CD14-positive monocyte (primary cell): ENCODE measurements at regions not wholly inside any gene's neighbourhood (a gene's known extent, or its start where the extent isn't known, plus 50 kb on each side); places are given as distances from the start of the nearest gene placed in this dataset.
A peak's percentile ranks its signal among the peaks of the same experiment; 100 is the strongest.

Source experiments
- DNase-seq, 3 donors: peaks; one replicate each; pipeline ENCODE4 v3.0.0-alpha.2; 2011 to 2022
- H2AFZ ChIP-seq: 2 replicates; pipeline ENCODE4 v1.6.0; 2012; ENCODE audit warnings: mild to moderate bottlenecking, low read depth, low read length, inconsistent platforms; ENCODE audit not compliant: insufficient read depth, poor library complexity, severe bottlenecking
- H3K27ac ChIP-seq, 2 donors: 1 replicate in 1 of 2; 2 replicates in 1 of 2; pipeline ENCODE4 v1.5.1; 2012 to 2013; ENCODE audit warnings: low read length in 2 of 2, control low read depth in 1 of 2, inconsistent platforms in 1 of 2, low read depth in 1 of 2, mild to moderate bottlenecking in 1 of 2
- H3K27me3 ChIP-seq, 2 donors: one replicate each; pipeline versions ENCODE4 v1.6.0 to v1.6.1; 2011 to 2013; ENCODE audit warnings: low read length in 2 of 2; ENCODE audit not compliant: control insufficient read depth in 2 of 2, insufficient read depth in 2 of 2
- H3K36me3 ChIP-seq, 2 donors: replicated peaks in 1 of 2; 1 replicate in 1 of 2; 2 replicates in 1 of 2; pipeline versions ENCODE4 v1.5.1 to v1.6.1; 2012 to 2013; ENCODE audit warnings: low read length in 2 of 2, control low read depth in 1 of 2, inconsistent platforms in 1 of 2, mild to moderate bottlenecking in 1 of 2; ENCODE audit not compliant: insufficient read depth in 2 of 2, control insufficient read depth in 1 of 2
- H3K4me1 ChIP-seq, 2 donors: 1 replicate in 1 of 2; 2 replicates in 1 of 2; pipeline versions ENCODE4 v1.5.1 to v1.6.1; 2012 to 2013; ENCODE audit warnings: low read length in 2 of 2, control low read depth in 1 of 2, inconsistent platforms in 1 of 2, mild to moderate bottlenecking in 1 of 2, moderate library complexity in 1 of 2; ENCODE audit not compliant: insufficient read depth in 2 of 2, control insufficient read depth in 1 of 2
- H3K4me2 ChIP-seq: replicated peaks from 2 replicates; pipeline ENCODE3; 2012; ENCODE audit warnings: low read length, moderate library complexity, mild to moderate bottlenecking; ENCODE audit not compliant: poor library complexity, severe bottlenecking; ENCODE audit errors: extremely low read depth
- H3K4me3 ChIP-seq, 3 experiments: fragments of 200-600 bp in 1 of 3; sonication (generic) in 1 of 3; replicated peaks in 1 of 3; 1 replicate in 2 of 3; 2 replicates in 1 of 3; pipeline ENCODE4 v1.5.1; 2011 to 2013; ENCODE audit warnings: low read length in 3 of 3, mild to moderate bottlenecking in 3 of 3, control low read depth in 2 of 3, low read depth in 2 of 3, inconsistent platforms in 1 of 3, moderate library complexity in 1 of 3
- H3K79me2 ChIP-seq: 2 replicates; pipeline ENCODE4 v1.6.0; 2012; ENCODE audit warnings: mild to moderate bottlenecking, control low read depth, inconsistent platforms, low read length, moderate library complexity; ENCODE audit not compliant: insufficient read depth
- H3K9ac ChIP-seq: 2 replicates; pipeline ENCODE4 v1.6.0; 2017; ENCODE audit warnings: low read length, mild to moderate bottlenecking; ENCODE audit not compliant: insufficient read depth, poor library complexity, severe bottlenecking
- H3K9me3 ChIP-seq, 2 donors: replicated peaks in 1 of 2; 1 replicate in 1 of 2; 2 replicates in 1 of 2; pipeline versions ENCODE4 v1.5.1 to v1.6.1; 2012 to 2013; ENCODE audit warnings: low read length in 2 of 2, control low read depth in 1 of 2; ENCODE audit not compliant: control insufficient read depth in 1 of 2, insufficient read depth in 1 of 2
- H4K20me1 ChIP-seq: 2 replicates; pipeline ENCODE4 v1.6.0; 2012; ENCODE audit warnings: mild to moderate bottlenecking, low read length, control low read depth, moderate library complexity; ENCODE audit not compliant: insufficient read depth
- H3K27ac Mint-ChIP-seq, 7 donors: one replicate each; pipeline ENCODE4 v1.8.0; 2020; ENCODE audit warnings: mild to moderate bottlenecking in 7 of 7, mixed read lengths in 7 of 7, moderate library complexity in 6 of 7, inconsistent platforms in 2 of 7
- H3K27me3 Mint-ChIP-seq, 3 donors: one replicate each; pipeline ENCODE4 v1.8.0; 2021 to 2022; ENCODE audit warnings: low read depth in 3 of 3, mild to moderate bottlenecking in 3 of 3, mixed read lengths in 3 of 3, moderate library complexity in 3 of 3, inconsistent platforms in 1 of 3
- H3K36me3 Mint-ChIP-seq, 2 donors: one replicate each; pipeline ENCODE4 v1.8.0; 2020; ENCODE audit warnings: mixed read lengths in 2 of 2, inconsistent platforms in 1 of 2, mild to moderate bottlenecking in 1 of 2
- H3K4me1 Mint-ChIP-seq: one replicate; pipeline ENCODE4 v1.8.0; 2020; ENCODE audit warnings: mild to moderate bottlenecking, mixed read lengths
- H3K4me3 Mint-ChIP-seq, 2 donors: one replicate each; pipeline ENCODE4 v1.8.0; 2020; ENCODE audit warnings: mild to moderate bottlenecking in 2 of 2, mixed read lengths in 2 of 2, moderate library complexity in 1 of 2
- H3K9me3 Mint-ChIP-seq, 7 donors: one replicate each; pipeline ENCODE4 v1.8.0; 2020 to 2022; ENCODE audit warnings: mixed read lengths in 7 of 7, mild to moderate bottlenecking in 6 of 7, moderate library complexity in 6 of 7, inconsistent platforms in 2 of 7
- CTCF ChIP-seq: fragments of 200-600 bp; IDR thresholded peaks from one replicate; pipeline ENCODE4 v1.8.0; 2022; ENCODE audit warnings: antibody characterized with exemption, mild to moderate bottlenecking
- WGBS: methylation state at CpG from one replicate; pipeline ENCODE4 v1.1.5; 2013; ENCODE audit warnings: missing lambda C conversion rate; ENCODE audit not compliant: insufficient coverage; 5-methylcytosine and 5-hydroxymethylcytosine counted together
- intact Hi-C, 2 donors: fragments of 100-400 bp; cut with micrococcal nuclease; formaldehyde crosslinking; loops; one replicate each; pipeline versions ENCODE4 v1.15.0 to v1.15.1; 2023

DNA sequence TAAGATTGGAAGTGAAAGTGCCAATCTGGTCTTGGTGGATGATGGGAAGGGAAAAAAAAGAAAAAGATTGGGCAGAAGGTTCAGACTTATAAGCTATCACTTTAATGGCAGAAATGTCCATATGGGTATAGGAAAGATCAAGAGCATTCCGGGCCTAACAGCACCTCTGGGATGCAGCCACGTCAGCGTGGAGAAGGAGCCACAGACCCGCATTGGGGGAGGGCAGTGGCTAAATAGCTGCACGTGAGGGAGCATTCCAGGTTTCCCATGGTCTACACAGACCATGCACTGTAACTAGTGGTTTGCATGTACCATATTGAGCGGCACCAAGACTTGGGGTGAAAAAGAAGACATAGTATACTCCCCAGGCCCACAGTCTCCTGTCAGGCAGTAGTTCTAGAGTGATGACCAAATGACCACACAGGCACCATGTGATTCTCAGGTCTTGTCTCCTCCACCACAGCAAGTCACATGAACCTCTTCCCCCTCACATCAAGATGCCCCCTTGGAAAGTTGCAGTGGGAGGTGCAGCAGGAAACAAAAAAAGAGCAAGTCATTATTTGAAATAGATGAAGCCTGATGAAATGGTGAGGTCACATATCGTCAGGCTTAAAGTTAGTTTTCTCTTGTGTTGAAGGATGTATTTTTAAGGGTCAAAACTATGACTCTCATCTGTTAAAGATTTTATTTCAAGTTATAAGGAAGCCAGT is 94.4 kb upstream of the TNFAIP3 start:
- no peaks in the 10 kb centered on the region for H3K79me2 ChIP-seq
- intact Hi-C loops, result loop anchor here in 1 of 2 donors (5.0 kb wide), 2 partner anchors 40 to 65 kb away; no protein-coding TSS in a partner anchor
- Mint-ChIP-seq H3K4me1 (peaks cover 53% of the 10 kb centered on the region), H3K27ac (peak overlapping the region; percentile 55 to 98 (median 94)), H3K9me3 (peaks cover 0 to 2% (median 0%) of the 10 kb centered on the region in 7 donors), H3K4me3 (no peak overlapping the region), H3K27me3 (peaks cover 0 to 5% (median 0%) of the 10 kb centered on the region in 3 donors), H3K36me3 (no peaks in the 10 kb centered on the region)
- H3K36me3 ChIP-seq, result no peaks in the 10 kb centered on the region
- no peak overlapping the region for H3K4me3 ChIP-seq
- H4K20me1 ChIP-seq, result no peaks in the 10 kb centered on the region
- peak; percentile 27 to 76 (median 45) for DNase-seq
- H3K9ac ChIP-seq, result no peak overlapping the region
- H3K9me3 ChIP-seq, result no peaks in the 10 kb centered on the region
- H3K27me3 ChIP-seq, result no peaks in the 10 kb centered on the region
- H3K27ac ChIP-seq, result peak overlapping the region in 1 of 2 donors; percentile 86
- WGBS, result 100% methylated on average over 3 of the region's 7 CpGs
- H3K4me2 ChIP-seq, result no peak overlapping the region
- peaks cover 39 to 46% of the 10 kb centered on the region in 2 donors for H3K4me1 ChIP-seq
- no peak overlapping the region for H2AFZ ChIP-seq
- no peak for TF ChIP-seq CTCF

DNA sequence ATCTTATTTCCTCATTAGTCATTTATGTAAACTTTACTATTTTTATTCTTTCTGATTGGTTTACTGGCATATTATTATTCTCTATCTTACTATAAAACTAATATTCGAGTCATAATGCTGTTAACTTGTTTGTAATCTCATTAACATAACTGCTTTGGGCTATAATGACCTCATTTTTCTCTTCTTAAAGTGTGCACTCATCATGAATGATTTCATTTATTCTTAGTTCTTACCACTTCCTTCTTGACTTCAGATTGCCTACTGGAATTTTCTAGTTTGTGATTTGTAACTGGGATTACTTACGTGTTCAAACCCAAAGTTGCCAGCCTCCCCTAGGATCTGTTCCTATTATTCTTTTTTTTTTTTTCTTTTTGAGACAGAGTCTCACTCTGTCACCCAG is 91.8 kb upstream of the TNFAIP3 start:
- peaks cover 41% of the 10 kb centered on the region for H3K4me1 Mint-ChIP-seq

More for the DNA sequence above, 91.8 kb upstream of the TNFAIP3 start:
- Mint-ChIP-seq H3K27ac (peak overlapping the region in 4 of 7 donors; percentile 41 to 98 (median 92)), H3K4me3 (no peak overlapping the region), H3K36me3 (no peaks in the 10 kb centered on the region), H3K27me3 (peaks cover 0 to 5% (median 0%) of the 10 kb centered on the region in 3 donors), H3K9me3 (peaks cover 0 to 2% (median 0%) of the 10 kb centered on the region in 7 donors)
- Histone ChIP-seq H2AFZ (no peak overlapping the region), H3K79me2 (no peaks in the 10 kb centered on the region), H3K4me2 (no peak overlapping the region), H3K36me3 (no peaks in the 10 kb centered on the region), H3K27ac (no peak overlapping the region), H3K9me3 (no peaks in the 10 kb centered on the region), H3K4me3 (no peak overlapping the region), H3K4me1 (peaks cover 23 to 29% of the 10 kb centered on the region in 2 donors), H3K27me3 (no peaks in the 10 kb centered on the region), H4K20me1 (no peaks in the 10 kb centered on the region), H3K9ac (no peak overlapping the region)
- intact Hi-C loops, result no loop called here
- no peak for TF ChIP-seq CTCF
- no CpG with 5 or more reads among the region's 2 CpGs for WGBS
- peak in 2 of 3 donors; percentile 48 to 64 for DNase-seq
